Immature natural killer cell (primary cell): ENCODE measurements at regions not wholly inside any gene's neighbourhood (a gene's known extent, or its start where the extent isn't known, plus 50 kb on each side); places are given as distances from the start of the nearest gene placed in this dataset.
"Not testable (repeated sequence)": the region's sequence is repeated elsewhere in the genome, so short reads cannot be mapped to it uniquely, and the experiment has no call there.

Experiments used
- DNase-seq, 3 donors: peaks; one replicate each; pipeline ENCODE4 v3.0.0; 2022; ENCODE audit warnings: mixed read lengths in 1 of 3
- H3K27ac Mint-ChIP-seq, 6 donors: one replicate each; pipeline ENCODE4 v1.8.0; 2020; ENCODE audit warnings: mixed read lengths in 6 of 6, mild to moderate bottlenecking in 5 of 6, inconsistent platforms in 4 of 6, moderate library complexity in 3 of 6
- H3K27me3 Mint-ChIP-seq, 3 donors: one replicate each; pipeline ENCODE4 v1.8.0; 2020 to 2021; ENCODE audit warnings: low read depth in 3 of 3, mild to moderate bottlenecking in 3 of 3, mixed read lengths in 3 of 3, moderate library complexity in 3 of 3, inconsistent platforms in 1 of 3
- H3K36me3 Mint-ChIP-seq, 3 donors: one replicate each; pipeline ENCODE4 v1.8.0; 2020; ENCODE audit warnings: mixed read lengths in 3 of 3, inconsistent platforms in 2 of 3, mild to moderate bottlenecking in 2 of 3
- H3K4me1 Mint-ChIP-seq, 2 donors: one replicate each; pipeline ENCODE4 v1.8.0; 2020; ENCODE audit warnings: inconsistent platforms in 2 of 2, mild to moderate bottlenecking in 2 of 2, mixed read lengths in 2 of 2, moderate library complexity in 1 of 2
- H3K4me3 Mint-ChIP-seq, 5 donors: one replicate each; pipeline ENCODE4 v1.8.0; 2020; ENCODE audit warnings: mild to moderate bottlenecking in 5 of 5, mixed read lengths in 5 of 5, inconsistent platforms in 3 of 5, moderate library complexity in 3 of 5
- H3K9me3 Mint-ChIP-seq, 6 donors: one replicate each; pipeline ENCODE4 v1.8.0; 2020; ENCODE audit warnings: mild to moderate bottlenecking in 6 of 6, mixed read lengths in 6 of 6, inconsistent platforms in 4 of 6, moderate library complexity in 3 of 6

DNA sequence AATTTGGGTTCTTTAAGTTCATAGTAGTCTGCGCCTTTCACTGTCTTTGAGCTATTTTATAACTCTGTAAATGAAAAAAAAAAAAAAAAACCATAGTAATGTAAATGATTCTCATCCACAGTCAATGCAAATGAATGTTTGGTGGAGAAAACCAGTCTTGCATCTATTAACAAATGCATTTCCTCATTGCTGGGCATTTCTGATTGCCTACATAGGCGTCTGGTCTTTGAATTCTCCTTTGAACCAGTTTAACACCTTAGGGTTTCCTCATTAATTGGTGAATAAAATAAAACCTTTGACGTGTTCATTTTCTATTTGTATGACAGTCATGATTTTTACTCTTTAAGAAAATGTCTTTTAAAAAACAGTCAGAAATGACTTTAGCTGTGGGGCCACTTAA is 114.8 kb downstream of the C12orf75 start:
- no peak overlapping the region for H3K4me3 Mint-ChIP-seq
- no peaks in the 10 kb centered on the region for H3K9me3 Mint-ChIP-seq
- DNase-seq: no peak
- H3K4me1 Mint-ChIP-seq: no peaks in the 10 kb centered on the region
- H3K27ac Mint-ChIP-seq: no peak overlapping the region
- no peaks in the 10 kb centered on the region for H3K36me3 Mint-ChIP-seq
- peaks cover 0 to 6% (median 6%) of the 10 kb centered on the region in 3 donors for H3K27me3 Mint-ChIP-seq

DNA sequence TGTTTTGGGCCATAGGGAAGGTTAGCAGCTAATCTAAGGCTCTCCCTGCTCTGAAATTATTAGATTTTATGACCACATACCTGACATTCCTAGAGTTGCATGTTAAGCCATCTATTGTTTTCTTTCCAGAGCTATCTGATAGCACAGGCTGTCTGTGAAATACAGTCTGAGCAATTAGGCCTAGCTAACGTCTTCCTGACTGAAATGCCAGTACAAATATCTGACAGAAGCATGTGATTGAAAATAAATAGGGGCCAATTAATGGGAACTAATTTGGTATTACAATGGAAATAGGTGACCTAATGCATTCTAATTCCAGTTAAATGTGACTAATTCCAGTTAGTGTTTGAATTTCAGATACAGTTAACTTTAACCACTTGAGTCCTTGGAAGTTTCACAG is 115.2 kb downstream of the C12orf75 start:
- H3K4me3 Mint-ChIP-seq: no peak overlapping the region
- H3K27me3 Mint-ChIP-seq: peaks cover 0 to 6% (median 6%) of the 10 kb centered on the region in 3 donors
- no peak overlapping the region for H3K27ac Mint-ChIP-seq

DNA sequence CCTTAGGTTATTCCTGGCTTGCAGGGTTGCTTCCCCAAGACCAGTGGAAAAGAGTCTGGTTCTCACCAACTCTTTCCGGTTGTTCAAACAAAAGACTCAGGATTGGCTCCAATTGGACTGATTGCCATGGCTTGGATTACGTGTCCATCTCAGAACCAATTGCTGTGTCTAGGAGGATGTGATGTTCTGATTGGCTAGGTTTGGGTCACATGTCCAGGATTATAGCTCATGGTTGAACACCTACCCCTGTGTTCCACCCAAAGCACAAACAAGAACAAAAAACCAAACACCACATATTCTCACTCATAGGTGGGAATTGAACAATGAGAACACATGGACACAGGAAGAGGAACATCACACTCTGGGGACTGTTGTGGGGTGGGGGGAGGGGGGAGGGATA is 116.0 kb downstream of the C12orf75 start:
- not testable (repeated sequence) for H3K4me3 Mint-ChIP-seq, H3K27me3 Mint-ChIP-seq, H3K27ac Mint-ChIP-seq

More for the DNA sequence above, 115.2 kb downstream of the C12orf75 start:
- no peaks in the 10 kb centered on the region for H3K36me3 Mint-ChIP-seq
- no peaks in the 10 kb centered on the region for H3K4me1 Mint-ChIP-seq
- no peak for DNase-seq
- H3K9me3 Mint-ChIP-seq: no peaks in the 10 kb centered on the region

DNA sequence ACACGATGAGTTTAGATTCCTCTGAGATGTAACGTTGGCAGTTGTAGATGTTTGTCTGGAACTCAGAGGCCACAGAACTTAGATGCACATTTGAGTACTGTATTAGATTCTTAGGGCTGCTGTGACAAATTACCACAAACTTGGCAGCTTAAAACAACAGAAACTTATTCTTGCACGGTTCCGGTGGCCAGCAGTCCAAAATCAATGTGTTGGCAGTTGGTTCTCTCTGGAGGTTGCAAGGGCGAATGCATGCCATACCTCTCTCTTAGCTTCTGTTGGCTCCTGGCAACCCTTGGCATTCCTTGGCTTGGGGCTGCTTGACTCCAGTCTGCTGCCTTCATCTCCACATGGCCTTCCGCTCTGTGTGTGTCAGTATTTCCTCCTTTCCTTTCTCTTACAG is 118.9 kb downstream of the C12orf75 start:
- Mint-ChIP-seq H3K27me3 (peaks cover 0 to 8% (median 8%) of the 10 kb centered on the region in 3 donors), H3K9me3 (no peaks in the 10 kb centered on the region), H3K4me3 (no peak overlapping the region), H3K4me1 (no peaks in the 10 kb centered on the region), H3K36me3 (no peaks in the 10 kb centered on the region), H3K27ac (no peak overlapping the region)
- DNase-seq: no peak

More for the DNA sequence above, 116.0 kb downstream of the C12orf75 start:
- DNase-seq, H3K4me1 Mint-ChIP-seq, H3K36me3 Mint-ChIP-seq, H3K9me3 Mint-ChIP-seq: not testable (repeated sequence)

DNA sequence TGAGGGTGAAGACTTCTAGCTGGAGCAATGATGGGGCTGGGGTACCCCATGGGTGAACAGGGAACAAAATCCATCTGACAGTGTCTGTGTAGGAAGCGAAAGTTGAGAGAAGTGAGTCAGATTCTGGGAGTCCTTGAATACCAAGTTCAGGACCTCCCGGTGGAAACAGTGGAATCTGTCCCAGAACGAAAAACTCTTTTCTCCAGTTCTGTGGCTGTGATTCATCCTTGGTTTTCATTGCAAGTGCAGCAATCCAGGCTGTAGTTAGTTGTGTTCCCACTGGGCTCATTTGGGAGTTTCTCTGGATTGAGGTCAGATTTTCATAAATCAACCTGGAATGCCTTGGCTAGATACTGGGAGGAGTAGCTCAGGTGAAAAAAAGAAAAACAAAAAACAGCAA is 120.7 kb downstream of the C12orf75 start:
- Mint-ChIP-seq H3K4me3 (no peak overlapping the region), H3K27ac (no peak overlapping the region), H3K9me3 (no peaks in the 10 kb centered on the region), H3K27me3 (peaks cover 0 to 10% (median 7%) of the 10 kb centered on the region in 3 donors), H3K36me3 (no peaks in the 10 kb centered on the region), H3K4me1 (no peaks in the 10 kb centered on the region)
- DNase-seq: no peak

DNA sequence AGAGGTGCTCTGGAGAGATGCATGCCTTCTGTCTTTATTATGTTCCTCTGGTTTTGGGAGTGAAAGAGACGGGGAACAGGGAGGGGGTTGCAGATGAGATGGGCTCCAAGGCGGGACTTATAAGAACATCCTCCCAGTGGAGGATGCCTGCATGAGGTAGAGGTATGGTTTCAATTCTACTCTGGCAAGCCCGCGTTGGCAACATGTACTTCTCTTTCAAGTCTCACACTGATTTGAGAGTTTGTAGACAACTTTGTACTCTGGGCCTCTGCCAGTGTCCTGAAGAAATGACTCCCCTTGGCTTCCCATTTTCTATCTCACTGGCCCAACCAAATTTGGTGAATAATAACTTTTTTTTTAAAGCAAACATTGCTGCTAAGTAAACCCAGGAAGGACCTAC is 121.3 kb downstream of the C12orf75 start:
- H3K27me3 Mint-ChIP-seq: peaks cover 0 to 10% (median 7%) of the 10 kb centered on the region in 3 donors
- no peak overlapping the region for H3K4me3 Mint-ChIP-seq
- no peak for DNase-seq
- no peaks in the 10 kb centered on the region for H3K4me1 Mint-ChIP-seq
- H3K9me3 Mint-ChIP-seq: no peaks in the 10 kb centered on the region
- H3K36me3 Mint-ChIP-seq: no peaks in the 10 kb centered on the region
- H3K27ac Mint-ChIP-seq: no peak overlapping the region

DNA sequence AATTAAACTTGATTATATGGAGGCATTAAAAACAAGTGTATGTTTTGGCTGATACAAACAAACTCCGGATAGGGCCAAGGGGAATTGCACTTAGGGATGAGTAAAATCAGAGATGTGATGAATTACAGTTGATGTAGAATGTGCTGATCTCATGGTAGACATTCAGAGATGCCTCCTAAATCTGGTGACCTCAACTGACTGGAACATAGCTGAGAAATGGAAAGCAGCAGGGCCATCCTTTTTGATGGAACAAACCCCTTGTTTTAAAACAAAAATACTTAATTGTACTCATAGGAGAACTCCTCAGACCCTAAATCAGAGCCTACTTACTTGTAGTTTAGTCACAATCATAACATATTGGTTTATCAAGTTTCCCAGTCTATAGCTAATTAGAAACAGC is 122.8 kb downstream of the C12orf75 start:
- H3K27me3 Mint-ChIP-seq: peaks cover 0 to 9% (median 5%) of the 10 kb centered on the region in 3 donors
- H3K27ac Mint-ChIP-seq: no peak overlapping the region
- H3K4me3 Mint-ChIP-seq: no peak overlapping the region
- H3K9me3 Mint-ChIP-seq: no peaks in the 10 kb centered on the region
- no peaks in the 10 kb centered on the region for H3K4me1 Mint-ChIP-seq
- no peaks in the 10 kb centered on the region for H3K36me3 Mint-ChIP-seq
- no peak for DNase-seq

DNA sequence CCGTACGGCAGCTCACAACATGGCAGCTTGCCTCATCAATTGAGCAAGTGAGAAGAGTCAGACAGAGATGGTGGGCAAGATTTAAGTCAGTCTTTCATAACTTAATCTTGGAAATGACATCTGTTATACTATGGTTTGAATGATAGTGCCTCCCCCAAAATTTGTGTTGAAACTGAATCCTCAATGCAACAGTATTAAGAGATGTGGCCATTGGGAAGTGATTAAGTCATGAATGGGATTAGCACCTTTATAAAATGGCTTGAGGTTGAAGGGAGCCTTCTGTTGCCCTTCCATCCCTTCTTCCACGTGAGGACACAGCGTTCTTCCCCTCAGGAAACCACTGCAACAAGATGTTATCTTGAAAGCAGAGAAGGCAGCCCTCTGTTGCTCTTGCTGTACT is 124.2 kb downstream of the C12orf75 start:
- Mint-ChIP-seq H3K36me3 (no peaks in the 10 kb centered on the region), H3K27ac (no peak overlapping the region), H3K4me3 (no peak overlapping the region), H3K4me1 (no peaks in the 10 kb centered on the region), H3K9me3 (no peaks in the 10 kb centered on the region), H3K27me3 (peaks cover 0 to 10% (median 3%) of the 10 kb centered on the region in 3 donors)
- no peak for DNase-seq

DNA sequence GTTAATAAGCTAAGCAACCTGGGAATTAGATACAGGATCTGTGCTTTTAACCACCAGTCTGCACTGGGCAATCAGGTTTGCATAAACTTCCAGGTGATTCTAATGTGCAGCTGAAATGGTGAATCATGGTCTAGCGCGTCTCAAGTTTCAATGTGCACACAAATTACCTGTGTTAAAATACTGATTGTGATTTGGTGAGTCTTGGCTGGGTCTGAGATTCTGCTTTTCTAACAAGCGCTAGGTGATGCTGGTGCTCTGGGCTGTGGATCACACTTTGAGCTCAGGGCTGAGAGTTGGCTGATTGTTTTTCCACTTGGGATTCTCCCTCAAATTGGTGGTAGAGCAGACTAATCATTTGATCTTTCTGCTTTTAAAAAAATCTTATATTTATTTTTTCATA is 124.8 kb downstream of the C12orf75 start:
- no peak for DNase-seq
- no peak overlapping the region for H3K27ac Mint-ChIP-seq
- peaks cover 0 to 10% (median 3%) of the 10 kb centered on the region in 3 donors for H3K27me3 Mint-ChIP-seq
- no peaks in the 10 kb centered on the region for H3K4me1 Mint-ChIP-seq
- no peaks in the 10 kb centered on the region for H3K36me3 Mint-ChIP-seq
- no peak overlapping the region for H3K4me3 Mint-ChIP-seq
- H3K9me3 Mint-ChIP-seq: no peaks in the 10 kb centered on the region

DNA sequence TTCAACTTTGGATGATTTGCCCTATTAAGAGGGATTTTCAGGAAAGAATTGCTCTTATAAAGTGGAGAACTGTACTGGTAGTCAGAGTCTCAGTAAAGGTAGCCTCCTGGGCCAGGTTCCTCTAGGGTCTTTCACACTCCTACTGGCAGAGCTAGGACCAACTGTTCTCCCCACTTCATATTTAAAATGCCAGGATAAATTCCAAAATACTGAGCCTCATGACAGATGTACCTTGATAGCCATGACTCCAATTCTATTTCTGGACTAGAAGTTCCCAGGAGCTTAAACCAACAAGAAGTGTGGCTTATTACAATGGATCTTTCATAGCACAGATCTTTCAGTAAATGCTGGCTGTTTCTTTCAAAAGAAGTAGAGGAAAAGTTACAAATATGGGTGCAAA is 126.5 kb downstream of the C12orf75 start:
- Mint-ChIP-seq H3K27me3 (peaks cover 0 to 8% (median 0%) of the 10 kb centered on the region in 3 donors), H3K4me1 (no peaks in the 10 kb centered on the region), H3K4me3 (no peak overlapping the region), H3K9me3 (no peaks in the 10 kb centered on the region), H3K27ac (no peak overlapping the region), H3K36me3 (no peaks in the 10 kb centered on the region)
- no peak for DNase-seq

DNA sequence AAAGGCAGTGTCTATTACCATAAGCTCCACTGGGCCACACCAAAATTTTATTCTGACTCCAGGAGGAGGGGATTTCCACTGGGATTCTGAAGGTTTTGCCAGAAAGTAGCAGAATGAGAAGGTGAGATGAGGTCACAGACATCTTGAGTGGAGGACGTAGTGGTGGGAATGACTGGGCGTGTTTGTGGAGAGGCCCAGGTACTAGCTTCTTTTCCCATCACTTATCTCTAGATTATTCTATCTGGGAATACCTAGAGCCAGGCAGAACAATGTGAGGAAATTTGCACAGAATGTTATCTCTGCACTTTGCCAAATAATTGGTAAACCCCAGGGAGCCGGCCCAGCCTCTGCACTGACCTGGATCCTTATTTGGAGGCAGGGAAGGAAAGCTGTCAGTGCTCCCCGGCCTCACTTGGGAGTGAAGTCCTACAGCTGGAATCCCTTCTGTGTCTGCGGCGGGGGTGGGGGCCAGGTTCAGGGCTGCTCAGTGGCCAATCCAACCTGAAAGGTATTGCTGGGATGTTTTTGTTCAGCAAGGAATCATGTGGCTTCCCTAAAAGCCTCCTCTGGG is 129.4 kb downstream of the C12orf75 start:
- H3K36me3 Mint-ChIP-seq: no peaks in the 10 kb centered on the region
- H3K27ac Mint-ChIP-seq: no peak overlapping the region
- H3K4me3 Mint-ChIP-seq: no peak overlapping the region
- H3K27me3 Mint-ChIP-seq: peaks cover 0 to 8% (median 1%) of the 10 kb centered on the region in 3 donors
- H3K4me1 Mint-ChIP-seq: no peaks in the 10 kb centered on the region
- DNase-seq: no peak
- no peaks in the 10 kb centered on the region for H3K9me3 Mint-ChIP-seq

DNA sequence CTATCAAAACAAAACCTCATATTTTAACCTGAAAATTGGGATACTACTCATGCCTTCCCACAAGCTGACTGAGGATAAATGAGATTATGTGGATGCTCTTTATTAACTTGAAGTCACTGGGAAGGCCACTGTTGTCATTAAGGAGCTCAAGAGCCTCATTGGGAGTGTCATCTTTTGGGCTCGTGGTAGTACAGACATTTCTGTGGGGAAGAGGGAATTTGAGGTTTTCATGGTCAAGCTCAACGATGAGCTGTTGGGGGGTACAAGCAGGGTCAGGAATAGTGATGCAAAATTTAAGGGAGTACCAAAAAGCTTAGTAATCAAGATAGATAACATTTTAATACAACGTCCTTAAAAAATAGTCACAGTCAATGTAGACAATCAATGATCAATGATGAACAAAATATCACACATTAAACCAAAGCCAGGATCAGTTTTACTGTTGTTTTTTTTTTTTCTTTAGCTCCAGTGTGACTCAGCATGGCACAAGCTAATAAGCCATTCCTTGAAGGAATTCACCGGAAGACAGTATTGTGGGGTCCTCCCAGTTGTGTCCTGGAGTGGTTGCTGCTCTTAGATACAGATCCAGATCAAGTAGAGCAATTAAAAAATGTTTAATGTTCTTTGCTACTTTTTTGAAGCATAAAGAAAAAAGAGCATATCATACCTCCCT is 130.9 kb downstream of the C12orf75 start:
- Mint-ChIP-seq H3K9me3 (no peaks in the 10 kb centered on the region), H3K27me3 (peaks cover 0 to 11% (median 1%) of the 10 kb centered on the region in 3 donors), H3K27ac (no peak overlapping the region), H3K4me3 (no peak overlapping the region), H3K4me1 (no peaks in the 10 kb centered on the region), H3K36me3 (no peaks in the 10 kb centered on the region)
- DNase-seq: no peak

DNA sequence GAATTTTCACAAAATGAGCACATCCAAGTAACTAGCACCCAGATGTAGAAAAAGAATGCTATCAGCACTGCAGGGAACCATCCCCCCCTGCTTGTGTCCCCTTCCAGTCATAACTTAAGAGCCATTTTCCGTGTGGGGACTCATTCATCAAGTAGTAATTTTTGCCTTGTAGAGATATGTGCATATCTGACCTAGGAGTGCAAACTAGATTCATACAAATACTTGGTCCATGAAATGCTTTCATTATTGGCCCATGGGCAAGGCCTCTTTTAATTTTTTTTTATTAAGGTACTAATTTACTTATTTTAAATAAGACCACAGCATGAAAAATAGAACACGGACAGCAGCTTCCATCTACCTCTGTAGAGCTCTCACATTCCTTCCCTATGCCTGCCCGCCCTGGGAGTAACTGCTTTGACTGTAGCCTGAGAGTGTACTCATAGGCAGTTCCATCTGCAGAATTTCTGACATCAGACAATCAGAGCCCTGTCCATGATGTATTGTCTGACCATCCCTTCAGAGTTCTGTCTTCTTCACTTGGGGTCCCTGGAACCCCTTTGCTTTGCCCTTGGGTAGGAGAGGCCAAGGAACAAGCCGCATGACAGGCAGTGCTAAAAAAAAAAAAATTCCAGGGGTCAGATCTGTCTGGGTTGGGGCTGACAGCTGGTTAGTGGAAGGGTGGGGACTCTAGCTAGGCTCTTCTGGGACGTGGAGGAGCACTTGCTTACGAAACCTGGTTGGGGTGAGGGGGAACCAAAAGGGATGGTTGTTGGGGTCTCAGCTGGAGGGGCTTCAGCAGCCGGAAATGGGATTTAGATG is 131.7 kb downstream of the C12orf75 start:
- Mint-ChIP-seq H3K27me3 (peaks cover 0 to 17% (median 1%) of the 10 kb centered on the region in 3 donors), H3K4me3 (no peak overlapping the region), H3K9me3 (no peaks in the 10 kb centered on the region), H3K27ac (no peak overlapping the region), H3K4me1 (no peaks in the 10 kb centered on the region), H3K36me3 (no peaks in the 10 kb centered on the region)
- DNase-seq: no peak

DNA sequence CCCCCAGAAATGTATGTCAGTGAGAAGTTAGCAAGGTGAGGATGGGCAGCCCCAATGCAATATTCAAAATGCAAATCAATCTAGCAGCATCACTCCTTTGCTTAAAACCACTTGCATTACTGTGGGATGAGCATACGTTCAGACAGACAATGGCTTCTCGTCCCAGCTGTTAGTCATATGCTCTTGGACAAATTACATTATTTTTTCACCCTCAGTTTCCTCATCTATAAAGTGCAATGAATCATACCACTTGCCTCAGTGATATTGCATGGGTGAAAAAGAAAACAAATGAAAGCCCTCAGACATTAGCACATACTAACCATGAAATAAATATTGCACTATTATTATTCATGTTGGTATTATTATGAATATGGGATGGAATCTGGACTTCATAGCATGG is 132.3 kb downstream of the C12orf75 start:
- Mint-ChIP-seq H3K27me3 (peaks cover 0 to 17% (median 1%) of the 10 kb centered on the region in 3 donors), H3K4me1 (no peaks in the 10 kb centered on the region), H3K27ac (no peak overlapping the region), H3K9me3 (no peaks in the 10 kb centered on the region), H3K36me3 (no peaks in the 10 kb centered on the region), H3K4me3 (no peak overlapping the region)
- DNase-seq: no peak
